NOMO-1 (cell line): ENCODE measurements at regions not wholly inside any gene's neighbourhood (a gene's known extent, or its start where the extent isn't known, plus 50 kb on each side); places are given as distances from the start of the nearest gene placed in this dataset.

Experiments
- DNase-seq, 2 experiments: peaks; one replicate each; lab custom pipeline; 2025; ENCODE audit not compliant: unreplicated experiment in 2 of 2; lab: John Stamatoyannopoulos, UW

GRCh38 chr13:109408591-109409382 is 377.6 kb downstream of the IRS2 start:
- DNase-seq: peak; percentile 66 to 72

- no peak for DNase-seq
Measured at GRCh38 chr13:109406376-109406992, 379.9 kb downstream of the IRS2 start.

GRCh38 chr13:109403012-109403421 is 383.4 kb downstream of the IRS2 start:
- DNase-seq: peak; percentile 94 to 97

GRCh38 chr13:109401891-109402290 is 384.5 kb downstream of the IRS2 start:
- no peak for DNase-seq

GRCh38 chr13:109401307-109401706 is 385.1 kb downstream of the IRS2 start:
- no peak for DNase-seq

- DNase-seq: no peak
Measured at GRCh38 chr13:109400624-109401257, 385.6 kb downstream of the IRS2 start.

GRCh38 chr13:109400209-109400608 is 386.2 kb downstream of the IRS2 start:
- peak; percentile 71 to 81 for DNase-seq

- peak; percentile 72 to 78 for DNase-seq
Measured at GRCh38 chr13:109398071-109398470, 388.3 kb downstream of the IRS2 start.

GRCh38 chr13:109397285-109397684 is 389.1 kb downstream of the IRS2 start:
- no peak for DNase-seq

- no peak for DNase-seq
Measured at GRCh38 chr13:109396266-109396665, 390.1 kb downstream of the IRS2 start.

GRCh38 chr13:109395014-109395413 is 391.4 kb downstream of the IRS2 start:
- no peak for DNase-seq

- DNase-seq: no peak
Measured at GRCh38 chr13:109394311-109394988, 391.9 kb downstream of the IRS2 start.

- no peak for DNase-seq
Measured at GRCh38 chr13:109393045-109393444, 393.3 kb downstream of the IRS2 start.

GRCh38 chr13:109390391-109390790 is 396.0 kb downstream of the IRS2 start:
- DNase-seq: no peak

- DNase-seq: peak; percentile 89 to 99
Measured at GRCh38 chr13:109389892-109390345, 396.5 kb downstream of the IRS2 start.

GRCh38 chr13:109389456-109389855 is 396.9 kb downstream of the IRS2 start:
- DNase-seq: no peak

- DNase-seq: peak; percentile 25 to 33
Measured at GRCh38 chr13:109387471-109387870, 398.9 kb downstream of the IRS2 start.

GRCh38 chr13:109385242-109385560 is 401.2 kb downstream of the IRS2 start:
- no peak for DNase-seq

GRCh38 chr13:109384491-109385241 is 401.7 kb downstream of the IRS2 start:
- DNase-seq: no peak

GRCh38 chr13:109383683-109384082 is 402.7 kb downstream of the IRS2 start:
- no peak for DNase-seq
